GM19438 (cell line): ENCODE measurements at regions not wholly inside any gene's neighbourhood (a gene's known extent, or its start where the extent isn't known, plus 50 kb on each side); places are given as distances from the start of the nearest gene placed in this dataset.
A peak's percentile ranks its signal among the peaks of the same experiment; 100 is the strongest.

Source experiments
- ATAC-seq: cut with Tn5 transposase; IDR thresholded peaks from one replicate; pipeline ENCODE4 v1.9.1; 2021; ENCODE audit warnings: low read depth; ENCODE audit not compliant: unreplicated experiment

DNA sequence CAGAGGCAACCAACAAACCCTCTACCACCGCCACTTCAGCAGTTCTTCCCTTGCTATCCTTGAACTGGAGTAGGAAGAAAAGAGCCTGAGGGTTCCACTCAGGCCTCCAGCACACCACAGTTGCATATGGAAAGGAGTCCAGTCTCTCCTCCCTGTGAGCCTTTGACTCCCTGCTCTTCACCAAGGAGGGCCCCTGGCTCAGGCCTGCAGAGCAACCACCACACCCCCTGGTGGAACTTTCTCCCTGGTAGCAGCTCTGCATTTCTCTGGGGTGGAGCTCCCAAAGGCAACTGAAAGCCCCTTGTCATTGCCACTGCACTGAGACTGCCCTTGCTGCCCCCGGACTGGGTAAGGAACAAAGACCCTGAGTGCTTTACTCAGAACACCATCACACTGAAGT lies 1021.5 kb upstream of the ADGRL2 start:
- no peak for ATAC-seq

DNA sequence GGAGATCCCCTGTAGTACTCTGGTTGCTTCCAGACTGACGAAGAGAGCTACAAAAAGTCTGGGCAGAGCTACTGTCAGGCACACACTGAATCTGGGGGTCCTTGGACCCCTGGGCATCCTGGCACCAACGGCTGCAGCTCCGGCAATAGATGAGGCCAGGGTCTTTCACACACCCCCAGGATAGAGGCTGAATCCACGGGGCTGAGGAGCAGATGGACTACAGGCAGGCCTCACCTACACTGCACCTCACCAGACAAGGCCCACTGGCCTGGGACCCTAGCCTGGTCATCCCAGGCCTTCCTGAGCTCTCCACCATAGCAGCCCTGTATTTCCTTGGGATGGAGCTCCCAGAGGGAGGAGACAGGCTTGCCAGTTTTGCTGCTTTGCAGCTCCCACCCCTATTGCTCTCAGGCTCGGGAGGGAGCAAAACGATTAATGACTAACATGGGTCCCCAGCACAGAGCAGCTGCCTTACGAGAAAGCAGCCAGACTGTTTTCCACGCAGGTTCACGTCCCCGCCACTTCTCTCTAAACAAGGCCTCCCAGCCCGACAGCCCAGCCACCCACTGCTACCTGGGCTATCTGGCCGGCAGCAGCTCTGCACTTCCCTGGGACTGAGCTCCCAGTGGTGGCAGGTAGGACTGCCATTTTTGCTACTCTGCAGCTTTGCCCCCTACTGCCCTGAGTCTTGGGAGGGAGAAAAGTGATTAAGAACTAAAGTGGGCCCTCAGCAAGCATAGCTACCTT lies 1022.5 kb upstream of the ADGRL2 start:
- ATAC-seq: no peak

DNA sequence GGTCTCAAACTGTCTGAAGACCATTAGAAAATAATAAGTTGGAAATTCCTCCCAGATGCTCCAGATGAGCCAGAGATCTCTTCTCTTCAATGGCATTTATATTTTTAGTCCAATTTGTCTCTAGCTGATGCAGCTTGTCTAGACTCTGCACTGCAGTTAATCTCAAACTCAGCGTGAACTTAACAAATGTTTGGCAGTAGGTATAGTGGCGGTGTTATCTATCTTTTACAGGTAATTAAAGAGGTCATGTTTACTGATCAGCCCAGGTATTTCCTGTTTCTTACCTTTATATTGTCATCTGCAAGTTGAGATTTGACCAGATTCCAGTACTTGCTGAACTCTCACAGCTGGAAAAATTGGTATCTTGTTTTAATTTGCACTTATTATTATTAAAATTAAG lies 1024.5 kb upstream of the ADGRL2 start:
- no peak for ATAC-seq

DNA sequence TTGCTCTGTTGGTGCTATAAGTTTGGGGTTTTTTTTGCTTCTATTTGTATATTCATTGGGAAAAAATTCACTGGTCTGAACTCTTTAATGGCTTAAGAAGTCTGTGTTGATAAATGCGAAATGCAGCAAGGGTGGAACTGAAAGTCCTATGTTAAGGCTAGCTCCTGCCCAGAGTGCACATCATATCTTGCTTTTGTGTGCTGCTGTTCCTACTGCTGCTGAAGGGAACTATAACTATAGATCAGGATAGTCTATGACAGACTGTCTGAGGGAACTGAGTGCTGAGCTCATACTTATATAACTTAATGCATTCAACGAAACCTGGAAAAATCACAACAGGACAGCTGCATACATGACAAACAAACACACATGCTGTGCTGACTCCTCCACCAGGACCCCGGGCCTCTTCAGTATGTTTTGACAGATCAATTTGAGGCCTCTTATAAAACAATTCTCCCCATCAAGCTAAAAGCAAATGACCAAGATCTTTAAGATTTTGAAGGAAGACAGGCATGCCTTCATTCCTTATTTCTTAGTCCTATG lies 1031.5 kb upstream of the ADGRL2 start:
- no peak for ATAC-seq

DNA sequence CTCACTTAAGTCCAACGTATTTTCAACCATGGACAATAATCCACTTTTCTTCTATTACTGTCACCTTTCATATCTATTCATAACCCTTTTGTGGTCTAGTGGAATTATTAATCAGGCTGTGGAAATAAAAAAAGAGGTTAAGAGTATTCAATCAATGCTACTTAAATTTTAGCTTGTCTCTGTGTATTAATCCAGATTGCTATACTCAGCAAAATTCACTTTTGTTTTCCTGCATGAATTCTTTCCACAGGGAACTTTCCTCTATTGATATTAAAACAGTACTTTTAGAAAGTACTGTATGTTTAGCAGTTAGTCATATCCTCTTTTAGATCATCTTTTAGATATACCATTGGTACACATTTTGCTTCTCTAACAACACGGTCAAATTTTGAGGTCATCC lies 1033.0 kb upstream of the ADGRL2 start:
- no peak for ATAC-seq

DNA sequence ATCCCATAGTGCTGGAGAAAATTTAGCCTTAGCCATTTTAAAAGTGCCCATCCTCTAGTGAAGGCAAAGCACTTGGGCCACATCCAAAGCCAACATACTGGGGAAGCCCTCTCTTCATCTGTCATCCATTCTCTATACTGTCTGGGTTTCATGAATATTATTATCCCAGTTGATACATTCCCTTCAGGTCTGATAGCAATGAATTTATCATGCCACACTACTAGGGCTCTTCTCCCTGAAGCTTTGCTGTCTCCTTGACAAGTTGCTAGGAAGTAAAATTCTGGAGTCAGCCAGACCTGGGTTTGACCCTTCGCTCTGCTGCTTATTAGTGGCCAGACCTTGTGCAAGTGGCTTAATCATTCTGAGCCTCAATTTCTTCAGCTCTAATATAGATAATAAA lies 1041.4 kb upstream of the ADGRL2 start:
- no peak for ATAC-seq

DNA sequence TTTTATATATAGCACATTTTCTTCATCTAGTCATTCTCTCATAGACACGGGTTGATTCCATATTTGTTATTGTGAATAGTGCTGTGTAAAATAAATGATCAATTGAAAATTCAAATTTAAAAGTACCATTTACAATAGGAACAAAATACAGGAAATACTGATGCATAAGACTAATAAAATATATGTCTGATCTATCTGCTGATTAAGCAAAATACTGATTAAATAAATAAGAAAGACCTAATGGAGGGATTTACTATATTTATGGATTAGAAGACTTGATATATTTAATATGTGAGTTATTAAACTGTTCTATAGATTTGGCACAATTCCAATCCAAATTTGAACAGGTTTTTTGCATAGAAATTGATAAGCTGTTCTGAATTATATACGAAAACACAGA lies 1044.8 kb upstream of the ADGRL2 start:
- no peak for ATAC-seq

DNA sequence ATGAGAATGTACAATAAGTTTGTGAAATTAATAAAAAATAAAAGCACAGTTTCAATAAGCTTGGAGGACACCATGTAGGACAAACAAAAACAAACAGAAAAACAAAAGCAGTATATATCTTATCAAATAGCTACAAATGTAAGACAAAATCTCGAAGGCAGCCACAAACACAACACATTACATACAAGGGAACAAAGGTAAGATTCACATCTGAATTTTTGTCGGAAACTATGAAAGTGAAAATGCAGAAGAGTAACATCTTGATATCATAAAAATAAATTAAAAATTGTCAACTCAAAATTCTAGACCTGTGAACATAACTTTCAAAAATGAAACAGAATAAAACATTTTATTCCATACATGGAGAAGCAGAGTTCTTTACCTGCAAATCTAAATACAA lies 1049.5 kb upstream of the ADGRL2 start:
- ATAC-seq: no peak

DNA sequence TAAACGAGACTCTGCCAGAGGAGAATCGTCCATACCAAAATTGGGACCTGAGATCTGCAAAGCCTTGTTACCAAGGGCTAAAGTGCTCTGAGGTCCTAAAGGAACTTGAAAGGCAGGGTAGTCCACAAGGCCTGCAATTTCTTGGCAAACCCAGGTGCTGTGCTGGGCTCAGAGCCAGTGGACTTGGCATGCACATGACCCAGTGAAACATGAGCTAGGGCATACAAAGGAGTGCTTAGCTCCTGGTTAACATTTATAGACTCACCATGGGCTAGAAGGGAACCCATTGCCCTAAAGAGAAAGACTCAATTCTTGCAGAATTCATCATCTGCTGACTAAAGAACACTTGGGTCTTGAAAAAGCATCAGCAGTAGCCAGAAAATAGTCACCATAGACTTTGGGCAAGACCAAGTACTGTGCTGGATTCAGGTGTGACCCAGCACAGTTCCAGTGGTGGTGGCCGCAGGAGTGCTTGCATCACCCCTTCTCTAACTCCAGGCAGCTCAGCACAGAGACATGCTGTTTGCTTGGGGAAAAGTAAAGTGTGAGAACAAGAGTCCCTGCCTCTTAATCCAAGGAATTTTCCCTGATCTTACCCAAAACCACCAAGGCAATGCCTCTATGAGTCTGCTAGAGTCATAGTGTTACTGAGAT lies 1069.4 kb upstream of the ADGRL2 start:
- no peak for ATAC-seq

DNA sequence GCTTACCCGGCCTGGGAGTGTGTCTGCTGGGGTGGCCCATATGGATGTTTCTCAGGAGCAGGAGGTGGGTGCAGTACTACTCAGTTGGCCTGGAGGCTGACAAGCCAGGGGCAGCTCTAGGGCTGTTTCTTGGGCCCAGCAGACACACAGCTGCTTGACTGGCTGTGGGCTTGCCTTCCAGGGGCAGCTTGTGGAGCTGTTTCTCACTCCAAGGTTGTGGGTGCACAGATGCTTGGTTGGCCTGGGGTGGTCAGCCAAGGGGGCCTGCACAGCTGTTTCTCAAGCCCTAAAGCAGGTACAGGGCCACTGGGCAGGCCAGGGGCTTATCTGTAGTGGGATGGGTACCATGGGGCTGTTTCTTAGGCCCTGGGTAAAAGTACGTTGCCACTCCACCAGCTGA lies 1078.1 kb upstream of the ADGRL2 start:
- ATAC-seq: no peak

DNA sequence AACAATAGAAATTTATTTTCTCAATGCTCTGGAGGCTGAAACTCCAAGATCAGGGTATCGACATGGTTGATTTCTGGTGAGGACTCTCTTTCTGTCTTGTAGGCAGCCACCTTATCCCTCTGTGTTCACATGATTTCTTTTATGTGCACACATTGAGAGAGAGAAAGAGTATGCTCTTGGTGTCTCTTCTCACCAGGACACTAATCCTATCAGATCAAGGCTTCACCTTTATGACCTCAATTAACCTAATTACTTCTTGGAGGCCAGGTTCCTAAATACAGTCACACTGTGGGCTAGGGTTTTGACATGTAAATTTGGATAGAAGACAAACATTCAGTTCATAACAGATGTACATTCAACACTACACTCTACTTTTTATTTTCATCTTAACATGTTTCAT lies 1094.2 kb upstream of the ADGRL2 start:
- no peak for ATAC-seq

DNA sequence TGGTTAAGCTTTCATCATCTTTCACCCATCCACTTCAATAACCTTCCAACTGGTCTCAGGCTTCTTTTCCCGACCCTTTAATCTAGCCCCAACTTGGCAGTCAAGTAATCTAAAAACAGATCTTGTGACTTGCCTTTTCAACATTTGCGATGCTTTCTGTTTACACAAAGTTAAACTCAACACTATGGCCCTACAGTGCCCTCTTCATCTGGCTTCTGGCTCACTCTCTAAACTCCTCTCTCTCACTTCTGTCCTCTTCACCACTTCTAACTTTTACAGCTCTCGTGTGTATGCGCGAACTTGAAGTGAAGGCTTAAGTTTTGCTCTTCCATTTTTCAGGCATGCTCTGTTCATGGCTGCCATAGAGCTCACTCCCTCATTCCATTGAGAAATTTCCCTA lies 1122.3 kb upstream of the ADGRL2 start:
- ATAC-seq: no peak

DNA sequence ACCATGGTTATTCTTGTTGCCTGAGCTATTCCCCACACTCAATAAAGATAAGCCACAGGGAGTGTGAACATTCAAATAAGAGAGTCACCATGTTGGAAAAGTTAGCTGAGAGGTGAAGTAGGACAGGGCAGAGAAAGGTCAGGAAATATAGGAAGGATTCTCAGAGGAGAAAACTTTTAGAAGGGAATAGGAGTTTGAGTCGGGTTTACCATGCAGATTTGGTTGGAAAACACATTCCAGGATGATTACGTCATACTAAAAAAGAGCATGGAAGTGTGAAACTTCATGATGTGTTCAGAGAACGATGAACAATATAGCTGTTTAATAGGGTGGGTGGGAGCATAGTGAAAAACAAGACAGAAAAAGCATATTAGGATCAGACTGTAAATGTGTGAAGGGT lies 1125.3 kb upstream of the ADGRL2 start:
- ATAC-seq: no peak

DNA sequence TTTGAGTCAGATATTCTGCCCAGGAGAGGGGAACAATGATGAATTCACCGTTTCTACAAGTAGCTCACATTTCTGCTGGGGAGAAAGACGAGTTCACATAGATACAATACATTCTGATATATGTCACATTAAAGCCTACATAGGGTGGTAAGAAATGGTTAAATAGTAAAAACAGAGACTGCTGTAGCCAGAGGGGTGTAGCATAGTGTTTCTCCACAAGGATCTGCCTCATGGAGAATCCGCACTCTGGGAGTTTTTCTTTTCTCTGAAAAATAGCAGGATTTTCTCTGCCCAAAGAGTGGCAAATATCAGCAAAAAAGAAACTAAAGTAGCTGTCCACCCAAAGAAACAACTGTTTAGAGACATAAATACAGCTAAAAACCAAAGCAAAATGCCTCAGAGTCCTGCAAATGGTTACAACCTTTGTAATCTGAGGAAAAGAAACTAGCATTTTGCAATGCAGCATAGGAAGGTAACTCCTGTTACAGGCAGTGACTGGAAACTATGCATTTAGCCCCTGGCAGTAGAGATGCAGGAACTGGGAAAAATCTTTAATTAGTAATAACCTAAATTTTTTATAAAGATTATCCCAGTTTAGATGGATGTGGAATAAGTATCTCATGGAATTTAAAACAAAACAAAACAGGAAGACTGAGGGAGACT lies 1126.7 kb upstream of the ADGRL2 start:
- no peak for ATAC-seq

DNA sequence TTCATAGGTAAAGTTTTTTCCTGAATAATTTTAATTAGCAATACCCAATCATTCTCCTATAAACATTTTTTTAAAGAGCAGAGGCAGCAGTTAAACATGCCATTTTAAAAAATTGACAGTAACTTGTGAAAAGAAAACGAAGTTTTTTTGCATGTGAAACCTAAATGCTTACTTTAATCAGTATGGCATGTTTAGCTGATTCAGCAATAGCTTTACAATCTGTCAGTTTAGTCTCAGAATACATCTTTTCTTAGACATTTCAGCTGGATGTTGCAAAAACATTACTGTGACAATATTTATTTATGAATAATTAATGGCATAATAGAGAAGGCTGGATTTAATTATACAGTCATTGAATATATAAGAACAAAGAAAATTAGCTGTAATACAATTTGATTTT lies 1132.4 kb upstream of the ADGRL2 start:
- no peak for ATAC-seq

DNA sequence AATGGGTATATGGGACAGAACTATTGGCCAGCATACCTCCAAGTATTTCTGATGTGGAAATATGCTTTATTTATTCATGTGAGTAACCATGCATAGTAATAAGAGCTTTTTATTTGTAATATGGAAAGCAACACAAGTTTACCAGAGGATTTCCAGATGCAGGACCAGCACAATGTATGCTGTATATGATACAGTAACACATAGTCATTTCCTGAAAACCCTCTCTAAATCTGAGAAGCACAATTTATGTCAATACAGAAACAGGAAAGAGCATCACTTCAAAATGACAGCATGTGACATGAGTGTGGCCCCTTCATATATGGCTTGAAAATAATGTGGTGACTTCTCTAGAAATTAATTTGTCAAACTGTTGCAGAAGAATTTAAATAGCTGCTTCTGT lies 1134.7 kb upstream of the ADGRL2 start:
- no peak for ATAC-seq

DNA sequence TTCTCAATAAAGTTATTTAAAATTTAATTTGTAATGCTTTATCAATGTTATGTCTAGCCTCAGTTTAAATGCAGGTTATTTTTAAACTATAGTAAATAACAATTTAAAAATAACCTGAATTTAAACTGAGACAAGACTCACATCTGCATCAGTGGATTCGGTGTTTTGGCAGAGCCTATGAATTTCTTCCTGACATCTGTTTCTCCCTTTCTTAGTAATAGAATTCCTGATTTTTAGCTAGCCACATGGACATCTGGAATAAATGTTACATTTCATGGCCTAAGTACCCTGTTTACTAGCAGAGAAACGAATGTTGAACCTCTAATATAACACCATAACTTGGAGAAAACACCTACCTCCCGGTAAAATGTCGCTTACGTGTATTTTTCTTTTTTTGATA lies 1141.6 kb upstream of the ADGRL2 start:
- no peak for ATAC-seq

DNA sequence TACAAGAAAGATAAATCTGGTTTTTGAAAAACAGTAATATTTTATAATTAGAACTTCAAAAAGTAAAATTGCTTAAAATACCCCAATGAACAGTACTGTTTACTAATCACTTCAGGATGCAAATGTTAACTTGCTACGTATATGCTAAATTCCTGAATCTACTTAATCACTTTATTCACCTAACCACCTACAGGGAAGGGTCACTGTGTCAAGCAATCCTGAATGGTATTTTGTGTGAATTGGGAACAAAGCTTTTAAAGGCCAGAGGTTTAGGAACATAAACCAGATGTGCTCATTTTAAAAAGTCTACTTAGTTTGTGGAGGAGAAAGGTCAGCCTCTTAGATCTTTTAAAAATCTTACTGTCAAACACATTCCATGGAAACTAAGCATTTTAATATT lies 1143.0 kb upstream of the ADGRL2 start:
- ATAC-seq: no peak

DNA sequence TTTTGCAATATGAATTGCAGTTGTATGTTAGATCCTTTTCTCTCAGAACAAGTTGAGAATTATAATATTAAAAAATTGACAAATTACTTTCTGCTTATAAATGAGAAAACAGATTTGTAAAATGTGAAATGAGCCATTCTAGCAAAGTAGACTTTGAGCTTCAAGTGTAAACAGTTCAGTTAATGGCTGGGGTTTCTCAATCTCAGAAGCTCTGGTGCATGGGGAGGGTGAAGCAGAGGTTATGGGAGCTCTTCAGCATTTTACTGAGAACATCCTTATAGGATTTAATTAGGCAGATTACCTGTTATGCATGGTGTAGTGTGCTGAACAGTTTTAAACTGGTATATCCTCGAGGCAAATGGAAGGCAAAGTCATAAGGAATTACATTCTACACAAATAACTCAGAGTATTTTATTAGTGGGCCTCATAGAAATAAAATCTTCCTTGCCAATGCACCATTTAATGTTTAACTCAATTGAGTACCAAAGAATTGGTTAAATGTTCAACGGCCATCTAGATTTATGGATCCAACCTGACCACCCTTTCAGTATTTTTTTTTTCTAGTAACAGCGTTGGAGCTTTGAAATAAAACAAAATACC lies 1143.6 kb upstream of the ADGRL2 start:
- ATAC-seq: no peak

DNA sequence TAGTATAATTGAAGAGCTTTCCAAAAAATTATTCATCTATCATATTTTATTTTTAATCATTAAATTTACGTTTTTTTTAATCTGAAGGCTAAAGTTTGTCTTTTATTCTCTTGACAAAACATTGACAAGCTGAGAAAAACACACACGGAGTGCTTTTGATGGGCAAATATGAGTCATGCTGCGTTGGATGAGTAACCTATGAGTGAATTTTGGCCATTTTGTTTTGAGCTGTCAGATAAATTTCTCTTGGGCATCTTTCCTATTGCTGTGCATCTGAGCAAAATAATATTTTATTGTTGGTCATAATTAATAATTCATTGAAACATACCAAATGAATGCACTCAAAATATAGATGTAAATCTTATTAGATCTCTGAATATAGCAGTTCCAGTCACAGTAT lies 1144.1 kb upstream of the ADGRL2 start:
- no peak for ATAC-seq

DNA sequence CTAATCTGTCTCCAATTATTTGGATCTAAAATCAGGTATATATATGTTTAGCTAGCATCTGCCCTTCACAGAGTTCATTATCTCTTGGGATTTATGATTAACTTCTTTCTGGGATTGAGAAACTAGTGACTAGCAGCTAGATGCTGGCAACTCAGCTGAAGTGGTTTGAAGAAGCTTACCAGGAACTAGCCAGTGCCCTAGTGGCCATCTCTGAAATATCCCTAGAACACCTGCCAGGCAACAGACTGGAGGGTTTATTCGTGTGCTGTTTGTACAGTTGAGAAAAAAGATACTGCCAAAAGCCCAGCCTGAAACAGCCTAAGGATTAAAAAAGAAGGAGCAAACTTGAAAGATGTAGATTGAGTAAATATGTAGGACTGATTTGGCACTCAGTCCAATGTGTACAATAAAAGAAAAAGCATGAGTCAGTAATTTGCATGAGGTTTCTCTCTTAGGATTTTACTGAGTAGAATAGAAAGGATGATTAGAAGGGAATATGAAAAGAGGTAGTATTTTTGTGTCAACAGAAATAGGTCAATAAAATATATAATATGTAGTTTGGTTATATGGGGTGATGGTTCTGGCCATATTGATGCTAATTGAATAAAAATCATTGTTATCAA lies 1144.6 kb upstream of the ADGRL2 start:
- peak; percentile 97 for ATAC-seq
